ENCODE measurements at regions not wholly inside any gene's neighbourhood (a gene's known extent, or its start where the extent isn't known, plus 50 kb on each side); places are given as distances from the start of the nearest gene placed in this dataset.
A peak's percentile ranks its signal among the peaks of the same experiment; 100 is the strongest.

DNA sequence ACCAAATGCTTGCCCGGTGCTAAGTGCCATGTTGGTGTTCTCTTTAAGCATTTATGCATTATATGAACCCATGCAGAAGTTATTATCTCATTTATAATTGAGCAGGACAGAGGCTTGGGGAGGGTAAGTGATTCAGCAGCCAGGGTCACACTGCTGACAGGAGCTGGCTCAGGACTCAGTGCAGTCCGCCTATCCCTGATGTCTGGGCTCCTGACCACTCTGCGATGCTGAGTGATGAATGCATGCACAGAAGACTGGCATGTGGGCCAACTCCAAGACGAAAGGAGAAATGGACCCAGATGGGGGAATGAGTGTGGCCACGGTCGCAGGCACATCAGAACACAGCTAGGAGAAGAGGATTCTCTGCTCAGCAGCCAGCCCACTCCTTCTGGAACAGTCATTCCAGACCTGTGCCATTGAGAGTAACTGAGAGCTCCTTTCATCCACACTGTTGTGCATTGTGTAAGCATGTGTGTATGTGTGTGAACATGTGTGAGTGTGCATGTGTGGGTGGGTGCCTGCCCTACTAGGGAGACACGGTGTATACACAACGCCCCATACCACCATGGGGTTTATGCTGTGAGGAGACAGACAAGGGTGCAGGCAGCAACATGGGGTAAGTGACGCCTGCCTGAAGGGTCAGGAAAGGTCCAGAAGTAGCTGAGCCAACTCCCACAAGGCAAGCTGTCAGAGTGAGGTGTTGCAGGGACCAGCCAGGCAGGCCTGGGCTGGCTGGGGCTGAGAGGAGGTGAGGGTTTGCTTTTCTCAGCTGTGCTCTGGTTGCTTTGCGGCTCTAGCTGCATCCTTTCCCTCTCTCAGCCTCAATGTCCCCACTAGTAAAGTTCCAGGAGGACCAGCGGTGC is 97.8 kb upstream of the PMEPA1 start:
- Histone ChIP-seq H3K27me3 (ENCODE audit: low read depth) (no peaks in the 10 kb centered on the region), H3K9me3 (no peaks in the 10 kb centered on the region), H3K4me1 (peaks cover 10% of the 10 kb centered on the region), H3K27ac (peak overlapping the region; percentile 18), H3K36me3 (no peaks in the 10 kb centered on the region), H3K4me3 (no peak overlapping the region)
- DNase-seq, result no peak
- TF ChIP-seq, protein P1, sequence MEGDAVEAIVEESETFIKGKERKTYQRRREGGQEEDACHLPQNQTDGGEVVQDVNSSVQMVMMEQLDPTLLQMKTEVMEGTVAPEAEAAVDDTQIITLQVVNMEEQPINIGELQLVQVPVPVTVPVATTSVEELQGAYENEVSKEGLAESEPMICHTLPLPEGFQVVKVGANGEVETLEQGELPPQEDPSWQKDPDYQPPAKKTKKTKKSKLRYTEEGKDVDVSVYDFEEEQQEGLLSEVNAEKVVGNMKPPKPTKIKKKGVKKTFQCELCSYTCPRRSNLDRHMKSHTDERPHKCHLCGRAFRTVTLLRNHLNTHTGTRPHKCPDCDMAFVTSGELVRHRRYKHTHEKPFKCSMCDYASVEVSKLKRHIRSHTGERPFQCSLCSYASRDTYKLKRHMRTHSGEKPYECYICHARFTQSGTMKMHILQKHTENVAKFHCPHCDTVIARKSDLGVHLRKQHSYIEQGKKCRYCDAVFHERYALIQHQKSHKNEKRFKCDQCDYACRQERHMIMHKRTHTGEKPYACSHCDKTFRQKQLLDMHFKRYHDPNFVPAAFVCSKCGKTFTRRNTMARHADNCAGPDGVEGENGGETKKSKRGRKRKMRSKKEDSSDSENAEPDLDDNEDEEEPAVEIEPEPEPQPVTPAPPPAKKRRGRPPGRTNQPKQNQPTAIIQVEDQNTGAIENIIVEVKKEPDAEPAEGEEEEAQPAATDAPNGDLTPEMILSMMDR (IDR thresholded peaks at IDR 0.05), result no peak
- intact Hi-C loops (cut with DNase I), result no loop called here
- peak in 1 of 2 donors; percentile 9 for ATAC-seq

DNA sequence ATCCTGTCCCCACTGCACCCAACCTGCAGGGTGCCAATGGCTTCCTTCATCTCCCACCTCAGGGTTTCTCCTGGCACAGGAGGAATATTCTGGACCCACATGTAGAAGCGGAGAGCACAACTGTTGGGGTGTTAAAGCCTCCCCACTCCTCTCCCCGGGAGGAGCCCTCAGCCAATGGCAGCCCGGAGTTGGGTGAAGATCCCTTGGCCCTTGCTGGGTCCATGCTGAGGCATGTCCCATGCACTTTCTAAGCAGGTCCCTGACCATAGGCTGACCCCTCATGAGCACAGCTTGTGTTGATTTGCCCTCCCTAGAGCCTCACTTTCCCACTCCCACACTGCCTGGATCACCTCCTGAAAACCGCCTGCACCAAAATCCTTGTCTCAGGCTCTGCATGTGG is 97.2 kb upstream of the PMEPA1 start:
- Histone ChIP-seq H3K27me3 (ENCODE audit: low read depth) (no peaks in the 10 kb centered on the region), H3K4me3 (no peak overlapping the region), H3K9me3 (no peaks in the 10 kb centered on the region), H3K4me1 (peaks cover 10% of the 10 kb centered on the region), H3K36me3 (no peaks in the 10 kb centered on the region), H3K27ac (no peak overlapping the region)
- ATAC-seq (no peak), DNase-seq (no peak)
- TF ChIP-seq, protein P1 (IDR thresholded peaks at IDR 0.05), result no peak
- intact Hi-C loops (cut with DNase I), result no loop called here

DNA sequence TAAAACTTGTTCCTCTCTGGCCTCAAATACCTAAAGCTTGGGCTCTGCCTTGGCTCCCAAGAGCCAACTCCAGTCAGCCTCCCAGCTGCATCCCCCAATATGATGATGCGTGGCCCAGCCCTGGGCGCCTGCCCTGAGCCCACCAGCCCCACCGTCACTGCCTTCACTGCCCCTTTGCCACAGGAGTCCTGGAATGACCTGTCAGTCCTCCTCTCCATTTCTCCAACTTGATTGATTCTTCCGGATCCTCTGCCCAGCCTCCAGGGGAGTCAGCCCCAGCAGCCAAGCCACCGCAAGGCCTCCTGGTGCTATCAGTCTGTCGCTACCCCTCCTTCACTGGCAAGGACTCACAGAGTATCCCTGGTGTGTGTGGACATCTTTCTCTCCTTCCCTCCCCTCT is 96.7 kb upstream of the PMEPA1 start:
- intact Hi-C loops (cut with DNase I), result no loop called here
- TF ChIP-seq, protein P1 (IDR thresholded peaks at IDR 0.05), result no peak
- DNase-seq (no peak), ATAC-seq (no peak)
- Histone ChIP-seq H3K4me3 (no peak overlapping the region), H3K36me3 (no peaks in the 10 kb centered on the region), H3K9me3 (no peaks in the 10 kb centered on the region), H3K27ac (no peak overlapping the region), H3K27me3 (ENCODE audit: low read depth) (no peaks in the 10 kb centered on the region), H3K4me1 (peaks cover 7% of the 10 kb centered on the region)

DNA sequence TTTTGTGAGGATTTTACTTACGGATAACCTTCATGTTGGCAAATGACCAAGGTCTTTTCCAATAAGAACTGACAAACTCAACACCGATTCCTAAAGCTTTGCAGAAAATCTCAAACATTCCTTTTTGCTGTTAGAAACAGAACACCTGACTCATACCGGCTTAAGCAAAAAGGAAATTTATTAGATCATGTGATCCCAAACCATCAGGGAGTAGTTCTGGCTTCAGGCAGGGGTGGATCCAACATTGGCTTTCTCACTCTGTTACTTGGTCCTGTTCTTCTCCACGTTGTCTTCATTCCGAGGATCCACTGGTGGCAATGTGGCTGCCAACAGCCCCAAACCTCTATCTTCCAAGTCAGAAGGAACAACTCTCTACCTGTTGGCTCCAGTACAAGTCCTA is 95.9 kb upstream of the PMEPA1 start:
- Histone ChIP-seq H3K27me3 (ENCODE audit: low read depth) (no peaks in the 10 kb centered on the region), H3K27ac (no peak overlapping the region), H3K4me3 (no peak overlapping the region), H3K9me3 (no peaks in the 10 kb centered on the region), H3K36me3 (no peaks in the 10 kb centered on the region), H3K4me1 (peaks cover under 1% of the 10 kb centered on the region)
- TF ChIP-seq, protein P1 (IDR thresholded peaks at IDR 0.05), result no peak
- intact Hi-C loops (cut with DNase I), result no loop called here
- ATAC-seq, result no peak
- DNase-seq, result no peak

DNA sequence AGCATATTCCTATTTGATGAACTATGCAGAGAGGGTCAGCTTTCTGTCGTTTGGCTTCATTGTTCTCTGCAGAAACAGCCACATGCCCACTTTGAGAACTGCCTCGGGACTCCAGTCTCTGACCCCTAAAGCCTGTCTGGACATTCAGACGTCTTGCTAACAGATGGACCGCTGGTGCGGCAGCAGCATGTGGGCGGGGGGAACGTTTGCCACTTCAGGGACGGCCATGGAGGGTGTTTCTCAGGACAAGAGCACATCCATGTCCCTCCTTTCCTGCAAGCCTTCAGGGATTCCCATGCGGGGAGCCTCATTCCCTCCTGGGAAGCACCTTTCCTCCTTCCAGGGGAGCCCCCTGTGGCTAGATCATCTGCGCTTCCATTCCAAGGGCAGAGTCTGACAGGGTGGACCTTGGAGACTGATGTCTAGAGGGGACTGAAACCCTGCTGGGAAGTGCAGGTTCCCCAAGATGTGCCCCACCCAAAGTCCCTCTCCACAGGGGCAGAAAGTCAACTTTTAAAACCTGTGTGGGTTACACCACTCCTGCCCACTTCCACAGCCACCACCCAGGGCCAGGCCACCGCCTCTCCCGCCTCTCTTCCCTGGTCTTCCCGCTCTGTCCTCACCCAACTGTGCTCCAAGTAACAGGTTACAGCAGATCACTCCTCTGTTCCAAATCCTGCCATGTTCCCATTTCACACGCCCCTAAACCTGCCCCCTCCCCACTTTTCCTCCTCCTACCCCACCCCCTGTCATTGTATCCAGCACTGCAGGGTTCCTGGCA is 94.8 kb upstream of the PMEPA1 start:
- TF ChIP-seq, protein P1 (IDR thresholded peaks at IDR 0.05), result no peak
- intact Hi-C loops (cut with DNase I), result no loop called here
- Histone ChIP-seq H3K36me3 (no peaks in the 10 kb centered on the region), H3K27ac (no peak overlapping the region), H3K27me3 (ENCODE audit: low read depth) (no peaks in the 10 kb centered on the region), H3K4me3 (no peak overlapping the region), H3K4me1 (no peaks in the 10 kb centered on the region), H3K9me3 (no peaks in the 10 kb centered on the region)
- DNase-seq (no peak), ATAC-seq (no peak)
